HepG2 (cell line): ENCODE measurements at regions not wholly inside any gene's neighbourhood (a gene's known extent, or its start where the extent isn't known, plus 50 kb on each side); places are given as distances from the start of the nearest gene placed in this dataset.
"Not testable (repeated sequence)": the region's sequence is repeated elsewhere in the genome, so short reads cannot be mapped to it uniquely, and the experiment has no call there.

Source experiments
- ATAC-seq: fragments of 200-7000 bp; cut with Tn5 transposase; 3 replicates; pipeline ENCODE4 v1.9.1; 2020; ENCODE audit warnings: mild to moderate bottlenecking, moderate library complexity
- BruUV-seq: library from RNA; stranded (reverse); fragments of 400-500 nt; replicated peaks from 2 replicates; lab custom pipeline; 2021; lab: Mats Ljungman, UMichigan
- CTCF ChIA-PET: fragments of 300-600 bp; formaldehyde crosslinking; extraction: SDS; loops from one replicate; lab custom pipeline; 2021; ENCODE audit warnings: low total read pairs, inconsistent platforms, low intra/inter-chr PET ratio; lab: Yijun Ruan, JAX
- POLR2A ChIA-PET: fragments of 350-600 bp; sonication (Branson Sonifier 250); formaldehyde crosslinking; loops from one replicate; lab custom pipeline; 2020; ENCODE audit warnings: antibody characterized with exemption, inconsistent platforms; lab: Yijun Ruan, JAX
- DNase-seq: peaks from one replicate; pipeline ENCODE4 v3.0.0-alpha.2; 2015; ENCODE audit warnings: low spot score
- FAIRE-seq: peaks from 3 replicates; lab custom pipeline; 2011; peaks lifted over from hg19 to GRCh38; lab: Jason Lieb, UNC
- H2AFZ ChIP-seq: one replicate; pipeline ENCODE4 v1.6.1; 2011; ENCODE audit warnings: low read length, inconsistent platforms
- H3K27ac ChIP-seq: fragments of 300-600 bp; 3 replicates; pipeline ENCODE4 v1.8.0; 2011; ENCODE audit warnings: mixed run types, mild to moderate bottlenecking, mixed read lengths, low read length, inconsistent platforms; ENCODE audit not compliant: insufficient read depth; ENCODE audit errors: extremely low read length
- H3K27me3 ChIP-seq, 2 experiments: fragments of 200-600 bp in 1 of 2; 2 replicates in 1 of 2; 3 replicates in 1 of 2; pipeline versions ENCODE4 v1.6.0 to v1.8.0; 2011; ENCODE audit warnings: low read length in 2 of 2, mild to moderate bottlenecking in 2 of 2, moderate library complexity in 2 of 2, inconsistent platforms in 1 of 2; ENCODE audit not compliant: insufficient read depth in 2 of 2, control insufficient read depth in 1 of 2
- H3K36me3 ChIP-seq, 2 experiments: fragments of 200-600 bp in 1 of 2; replicated peaks in 1 of 2; 2 replicates in 1 of 2; 3 replicates in 1 of 2; pipeline versions ENCODE4 v1.5.1 to v1.8.0; 2011; ENCODE audit warnings: low read length in 2 of 2, inconsistent platforms in 1 of 2; ENCODE audit not compliant: insufficient read depth in 2 of 2, control insufficient read depth in 1 of 2
- H3K4me1 ChIP-seq: 2 replicates; pipeline ENCODE4 v1.5.1; 2012; ENCODE audit warnings: low read length, inconsistent platforms; ENCODE audit not compliant: insufficient read depth
- H3K4me2 ChIP-seq: 2 replicates; pipeline ENCODE4 v1.6.0; 2011; ENCODE audit warnings: low read depth, low read length, inconsistent platforms
- H3K4me3 ChIP-seq, 3 experiments: fragments of 200-600 bp in 1 of 3; sonication (generic), shearing (Covaris generic) in 1 of 3; replicated peaks in 1 of 3; 2 replicates each; pipeline ENCODE4 v1.5.1; 2011 to 2016; ENCODE audit warnings: low read length in 3 of 3, inconsistent platforms in 2 of 3, low read depth in 2 of 3, mild to moderate bottlenecking in 2 of 3, control low read depth in 1 of 3, mixed read lengths in 1 of 3; ENCODE audit not compliant: insufficient read depth in 1 of 3
- H3K79me2 ChIP-seq: one replicate; pipeline ENCODE4 v1.6.1; 2011; ENCODE audit warnings: low read length, inconsistent platforms; ENCODE audit not compliant: insufficient read depth
- H3K9ac ChIP-seq: 2 replicates; pipeline ENCODE4 v1.6.0; 2011; ENCODE audit warnings: mild to moderate bottlenecking, low read depth, low read length, inconsistent platforms; ENCODE audit not compliant: insufficient read depth
- H3K9me3 ChIP-seq: 2 replicates; pipeline ENCODE4 v1.5.1; 2012; ENCODE audit warnings: mild to moderate bottlenecking, low read length
- H4K20me1 ChIP-seq: 2 replicates; pipeline ENCODE4 v1.6.0; 2011; ENCODE audit warnings: inconsistent platforms, mild to moderate bottlenecking, low read length, moderate library complexity; ENCODE audit not compliant: insufficient read depth
- AHR ChIP-seq: IDR thresholded peaks from 2 replicates; pipeline ENCODE4 v1.6.1; 2018; ENCODE audit warnings: missing genetic modification reagents, missing compliant biosample characterization
- HIVEP1 ChIP-seq: sonication (generic); formaldehyde crosslinking; IDR thresholded peaks from 2 replicates; pipeline ENCODE4 v1.4.0; 2020; ENCODE audit warnings: mild to moderate bottlenecking, missing genetic modification reagents
- KLF16 ChIP-seq, 2 experiments: sonication (generic) in 1 of 2; formaldehyde crosslinking in 1 of 2; IDR thresholded peaks; 2 replicates each; pipeline versions ENCODE4 v1.6.1 to v1.8.0; 2016 to 2023; ENCODE audit warnings: missing genetic modification reagents in 2 of 2, missing compliant biosample characterization in 1 of 2
- TBP ChIP-seq: sonication (generic); formaldehyde crosslinking; IDR thresholded peaks from 2 replicates; pipeline ENCODE4 v1.5.0; 2020; ENCODE audit warnings: missing genetic modification reagents
- ZNF616 ChIP-seq: sonication (generic); formaldehyde crosslinking; IDR thresholded peaks from 2 replicates; pipeline ENCODE4 v1.5.0; 2020; ENCODE audit warnings: low read depth, mild to moderate bottlenecking, missing genetic modification reagents
- ZNF788 ChIP-seq: sonication (generic); formaldehyde crosslinking; IDR thresholded peaks from 2 replicates; pipeline ENCODE4 v1.5.0; 2020; ENCODE audit warnings: mild to moderate bottlenecking, missing genetic modification reagents, borderline replicate concordance
- ZSCAN25 ChIP-seq: sonication (generic); formaldehyde crosslinking; IDR thresholded peaks from 2 replicates; pipeline ENCODE4 v1.8.0; 2022; ENCODE audit warnings: mild to moderate bottlenecking, missing genetic modification reagents
- WGBS: methylation state at CpG from one replicate; pipeline ENCODE4 v1.1.6; 2017; ENCODE audit warnings: low lambda C conversion rate; 5-methylcytosine and 5-hydroxymethylcytosine counted together
- in situ Hi-C: cut with HindIII; loops from 2 replicates; pipeline ENCODE4 v1.10.0; 2017; ENCODE audit warnings: low pct_unique_long_range_greater_than_20kb; ENCODE audit not compliant: extremely low pct_ligation_motif_present
- intact Hi-C: fragments of 100-400 bp; cut with micrococcal nuclease; formaldehyde crosslinking; loops from one replicate; pipeline ENCODE4 v1.10.0; 2022; ENCODE audit not compliant: unreplicated experiment

GRCh38 chr5:25255128-25255527, 610.4 kb upstream of the CDH10 start (continued):
- TF ChIP-seq ZNF788 (CRISPR knock-in tag) (no peak), AHR (CRISPR knock-in tag) (no peak), KLF16 (CRISPR knock-in tag; IDR thresholded peaks at IDR 0.05) (no peak), TBP (CRISPR knock-in tag) (no peak)

- Histone ChIP-seq H3K36me3 (no peaks in the 10 kb centered on the region), H3K9me3 (peaks cover 33% of the 10 kb centered on the region), H3K4me2 (no peak overlapping the region), H3K27me3 (no peaks in the 10 kb centered on the region), H3K4me1 (no peaks in the 10 kb centered on the region), H4K20me1 (no peaks in the 10 kb centered on the region), H3K4me3 (no peak overlapping the region), H3K27ac (no peak overlapping the region), H3K79me2 (no peaks in the 10 kb centered on the region), H3K9ac (no peak overlapping the region), H2AFZ (no peak overlapping the region)
- TF ChIP-seq ZNF616 (no peak), HIVEP1 (CRISPR knock-in tag) (no peak), ZSCAN25 (CRISPR knock-in tag) (no peak)
- ChIA-PET CTCF (no interaction called here), POLR2A (no interaction called here)
- intact Hi-C loops (no loop called here), in situ Hi-C loops (no loop called here)
- DNase-seq = no peak
- no peak for ATAC-seq
- no TSS peak for BruUV-seq
- no peak for FAIRE-seq
- 19% methylated on average over 4 of the region's 4 CpGs for WGBS
Measured at GRCh38 chr5:25241981-25242380, 597.2 kb upstream of the CDH10 start.

- H3K36me3 ChIP-seq, H3K9ac ChIP-seq, CTCF ChIA-PET, POLR2A ChIA-PET, H2AFZ ChIP-seq, H4K20me1 ChIP-seq, BruUV-seq, intact Hi-C loops, H3K4me1 ChIP-seq, H3K4me2 ChIP-seq, H3K79me2 ChIP-seq, DNase-seq, H3K27ac ChIP-seq, in situ Hi-C loops, H3K27me3 ChIP-seq, FAIRE-seq, ATAC-seq, H3K4me3 ChIP-seq: not testable (repeated sequence)
- peaks cover 27% of the 10 kb centered on the region for H3K9me3 ChIP-seq
- WGBS = 29% methylated on average over 4 of the region's 4 CpGs
Measured at GRCh38 chr5:25238720-25239119, 593.9 kb upstream of the CDH10 start.
